ENCODE measurements at regions not wholly inside any gene's neighbourhood (a gene's known extent, or its start where the extent isn't known, plus 50 kb on each side); places are given as distances from the start of the nearest gene placed in this dataset.
A peak's percentile ranks its signal among the peaks of the same experiment; 100 is the strongest.
"Not testable (repeated sequence)": the region's sequence is repeated elsewhere in the genome, so short reads cannot be mapped to it uniquely, and the experiment has no call there.

DNA sequence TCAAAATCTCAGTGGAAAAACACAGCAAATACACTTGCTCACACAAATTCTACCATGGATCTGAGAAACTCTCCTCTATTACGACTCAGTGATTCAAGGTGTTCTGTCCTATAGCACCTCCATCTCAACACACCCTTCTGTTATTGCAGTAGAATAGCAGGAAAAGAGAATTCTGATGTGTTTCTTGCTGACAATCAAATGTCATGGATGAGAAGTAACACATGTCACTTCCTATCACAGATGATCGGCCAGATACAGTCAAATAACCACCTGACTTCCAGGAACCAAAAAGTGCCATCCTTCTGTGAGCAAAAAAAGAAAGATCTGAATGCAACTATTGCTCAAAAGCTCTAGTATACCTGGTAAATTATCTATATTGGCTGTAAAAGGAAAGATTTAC lies 734.2 kb upstream of the GBE1 start:
- no peak for DNase-seq

DNA sequence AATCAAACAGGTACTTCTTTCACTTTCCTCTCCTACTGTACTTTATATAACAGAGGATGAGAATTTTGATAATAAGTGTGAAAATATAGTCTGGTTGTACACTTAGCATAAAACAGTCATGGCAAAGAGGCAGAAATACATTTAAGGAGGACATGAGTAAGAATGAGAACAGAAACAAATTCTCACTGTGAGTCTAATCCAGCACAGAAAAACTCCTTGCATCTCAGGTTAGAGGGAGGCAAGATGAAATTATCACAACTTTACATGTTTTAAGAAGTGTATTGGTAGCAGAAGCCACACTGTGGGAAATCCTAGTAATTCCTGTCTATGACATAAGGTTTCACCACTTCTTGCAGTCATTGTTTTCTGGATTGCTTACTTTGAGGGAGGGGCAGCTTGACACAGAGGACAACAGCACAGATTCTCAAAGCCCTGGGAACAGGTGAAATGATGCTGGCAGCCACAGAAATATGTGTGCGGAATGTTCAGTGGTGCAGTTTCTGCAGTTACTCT lies 733.6 kb upstream of the GBE1 start:
- DNase-seq, result no peak

DNA sequence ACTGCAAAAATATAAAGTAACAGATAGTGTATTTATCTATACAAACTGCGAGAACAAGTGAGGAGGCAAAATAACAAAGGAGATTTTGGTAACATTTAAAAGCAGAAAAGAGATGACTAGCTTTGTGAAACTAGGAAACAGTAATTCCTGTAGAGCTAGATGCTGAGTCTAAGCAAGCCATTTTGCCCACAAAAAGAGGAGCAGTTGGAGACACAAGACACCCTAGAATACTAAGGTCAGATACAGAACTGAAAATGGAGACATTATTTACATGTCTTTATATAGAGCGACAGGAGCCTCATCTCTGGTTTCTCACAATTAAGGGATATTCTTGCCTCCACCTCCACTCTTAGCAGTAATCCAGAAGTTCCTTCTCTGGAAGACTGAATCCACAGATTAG lies 732.4 kb upstream of the GBE1 start:
- no peak for DNase-seq

DNA sequence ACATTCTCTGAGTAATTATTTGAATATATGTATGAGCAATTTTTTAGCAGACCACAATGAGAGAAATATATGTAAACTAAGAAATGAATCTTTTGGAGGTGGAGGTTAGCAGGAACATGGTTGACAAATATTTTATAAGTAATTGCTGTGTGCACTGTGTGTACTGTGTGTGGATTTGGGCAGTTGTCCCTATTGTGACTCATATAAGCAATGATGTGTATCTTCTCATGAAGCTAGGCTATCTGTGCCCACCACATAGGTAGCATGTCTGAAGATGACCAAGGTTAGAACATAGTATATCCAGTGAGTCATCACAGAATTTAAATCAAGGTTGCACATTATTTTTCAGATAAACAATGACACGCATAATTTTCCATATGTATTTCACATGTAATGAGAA lies 713.9 kb upstream of the GBE1 start:
- DNase-seq, result no peak

DNA sequence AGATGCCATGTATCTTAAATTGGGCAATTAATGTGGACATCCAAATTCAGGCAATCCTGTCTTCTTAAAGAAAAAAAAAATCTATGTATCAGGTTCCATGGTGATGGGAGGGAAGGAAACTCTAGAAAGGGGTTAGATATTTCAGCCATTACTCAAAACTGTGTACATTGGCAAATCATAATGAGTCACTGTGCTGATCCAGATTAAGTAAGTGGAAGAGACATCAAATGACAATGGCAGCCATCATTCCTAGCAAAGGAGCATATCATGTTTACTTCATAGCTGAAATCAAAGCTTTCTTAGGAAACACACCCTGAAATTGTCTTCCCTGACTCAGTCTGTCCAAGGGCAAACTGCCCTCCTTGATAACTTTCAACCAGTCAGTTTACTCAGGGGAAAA lies 713.3 kb upstream of the GBE1 start:
- DNase-seq, result no peak

DNA sequence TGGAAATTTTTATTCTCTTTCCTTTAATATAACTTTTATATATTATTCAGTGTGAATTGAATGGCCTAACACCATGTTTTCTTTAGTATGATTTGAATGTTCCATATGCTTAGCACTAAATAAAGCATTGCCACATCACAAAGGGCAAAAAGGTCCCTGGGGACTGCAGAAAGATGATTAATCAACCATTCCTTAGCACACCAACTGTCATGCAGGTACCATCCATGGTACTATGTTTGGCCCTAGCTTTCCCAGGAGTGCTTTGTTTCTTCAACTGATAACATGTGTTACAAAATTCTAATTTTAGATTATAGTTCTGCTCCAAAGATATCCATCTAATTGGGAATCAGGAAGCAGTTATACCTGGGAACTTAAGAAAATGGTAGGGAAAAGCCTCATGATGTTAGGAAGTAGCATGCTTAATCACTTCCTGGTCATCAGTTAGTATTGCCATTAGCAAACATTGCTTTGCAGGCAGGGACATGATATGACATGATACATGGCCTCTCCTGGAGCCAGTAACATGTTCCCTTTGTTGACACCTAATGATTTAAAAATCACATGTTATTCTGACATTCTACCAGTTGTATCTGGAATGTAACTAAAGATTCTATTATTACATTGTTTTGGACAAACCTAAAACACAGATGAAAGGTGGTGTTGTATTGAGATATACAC lies 712.6 kb upstream of the GBE1 start:
- DNase-seq, result no peak

DNA sequence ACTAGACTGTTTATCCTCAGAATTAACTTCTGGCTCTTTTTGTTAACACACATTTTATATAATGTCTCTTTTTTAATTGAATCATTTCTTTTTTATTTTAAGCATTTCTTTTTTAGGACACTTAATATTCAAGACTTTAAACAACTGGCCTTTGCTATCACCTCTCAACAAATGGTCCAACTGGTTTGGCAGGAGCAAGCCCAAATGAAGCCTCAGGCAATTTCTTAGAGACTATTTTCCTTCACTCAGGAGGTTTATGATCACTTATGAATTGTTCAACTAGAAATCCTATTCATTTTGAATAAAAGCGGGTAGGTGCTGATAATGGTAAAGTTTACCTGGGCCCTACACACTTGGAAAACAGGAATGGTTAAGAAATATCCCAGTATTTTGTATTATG lies 705.6 kb upstream of the GBE1 start:
- no peak for DNase-seq

DNA sequence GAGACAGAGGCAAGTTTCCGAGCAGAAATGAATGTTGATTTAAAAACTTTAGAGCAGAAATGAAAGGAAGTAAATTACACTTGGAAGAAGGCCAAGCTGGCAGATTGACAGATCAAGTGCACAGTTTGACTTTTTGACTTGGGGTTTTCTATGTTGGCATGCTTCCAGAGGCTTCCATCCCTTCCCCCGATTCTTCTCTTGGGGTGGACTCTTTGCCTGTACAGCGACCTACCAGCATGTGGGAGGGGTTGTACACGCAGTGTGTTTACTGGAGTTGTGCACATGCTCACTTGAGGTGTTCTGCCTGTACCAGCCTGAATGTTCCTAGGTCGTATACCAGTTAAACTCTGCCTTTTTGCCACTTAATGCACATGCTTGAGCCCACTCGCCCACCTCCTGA lies 701.5 kb upstream of the GBE1 start:
- DNase-seq, result peak; percentile 0

DNA sequence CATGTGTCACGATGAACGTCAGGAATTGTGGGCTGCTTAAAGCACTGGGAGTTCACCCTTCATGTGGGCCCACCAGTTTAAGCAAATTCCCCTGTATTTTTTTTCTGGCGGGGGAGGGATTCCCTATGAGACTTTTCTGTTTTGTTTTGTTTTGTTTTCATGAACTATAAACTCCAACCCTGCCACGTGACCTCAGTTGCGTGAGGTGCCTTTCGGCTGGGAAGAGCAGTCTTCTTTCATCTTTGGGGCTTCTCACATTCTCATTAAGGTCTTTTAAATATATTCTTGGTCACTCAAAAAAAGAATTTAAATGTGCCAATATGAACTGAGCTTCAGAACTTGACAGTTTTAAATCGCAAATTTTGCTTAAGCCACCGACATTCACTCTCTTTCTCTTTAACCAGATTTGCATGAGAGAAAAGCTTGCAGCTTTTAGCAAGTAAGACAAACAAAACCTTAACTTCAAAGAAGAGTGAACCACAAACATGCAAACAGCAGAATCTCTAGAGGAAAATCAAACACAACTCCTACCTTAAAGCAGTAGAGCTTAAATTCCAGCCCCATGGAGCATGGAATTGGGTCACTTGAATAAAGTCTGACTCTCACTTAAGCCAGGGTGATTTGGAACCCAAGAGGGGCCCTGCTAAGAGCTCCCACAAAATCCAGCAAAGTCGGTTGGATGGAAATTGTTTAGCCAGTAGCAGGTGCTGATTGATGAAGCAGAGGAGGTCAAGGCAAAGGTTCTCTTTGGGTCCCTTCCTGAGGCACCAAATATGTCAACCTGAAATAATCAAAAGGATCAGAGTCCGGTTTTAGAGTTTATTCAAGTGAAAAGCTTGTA lies 699.8 kb upstream of the GBE1 start:
- no peak for DNase-seq

DNA sequence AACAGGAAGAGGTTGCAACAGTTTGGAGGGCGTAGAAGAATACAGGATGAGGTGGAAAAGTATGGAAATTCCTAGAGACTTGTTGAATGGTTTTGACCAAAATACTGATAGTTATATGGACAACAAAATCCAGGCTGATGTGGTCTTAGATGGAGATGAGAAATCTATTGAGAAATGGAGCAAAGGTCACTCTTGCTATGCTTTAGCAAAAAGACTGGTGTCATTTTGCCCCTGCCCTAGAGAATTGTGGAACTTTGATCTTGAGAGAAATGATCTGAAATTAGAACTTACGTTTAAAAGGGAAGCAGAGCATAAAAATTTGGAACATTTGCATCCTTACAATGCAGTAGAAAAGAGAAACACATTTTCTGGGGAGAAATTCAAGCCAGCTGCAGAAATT lies 686.9 kb upstream of the GBE1 start:
- no peak for DNase-seq

DNA sequence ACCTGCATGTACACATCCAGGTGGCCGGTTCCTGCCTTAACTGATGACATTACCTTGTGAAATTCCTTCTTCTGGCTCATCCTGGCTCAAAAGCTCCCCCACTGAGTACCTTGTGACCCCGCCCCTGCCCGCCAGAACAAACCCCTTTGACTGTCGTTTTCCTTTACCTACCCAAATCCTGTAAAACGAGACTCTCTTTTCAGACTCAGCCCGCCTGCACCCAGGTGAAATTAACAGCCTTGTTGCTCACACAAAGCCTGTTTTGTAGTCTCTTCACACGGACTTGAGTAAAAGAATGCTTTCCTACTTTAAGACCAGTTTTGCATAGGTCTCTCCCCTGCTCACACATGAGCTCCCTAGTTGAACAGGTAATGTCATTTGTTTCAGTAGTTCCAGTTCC lies 667.4 kb upstream of the GBE1 start:
- not testable (repeated sequence) for DNase-seq

DNA sequence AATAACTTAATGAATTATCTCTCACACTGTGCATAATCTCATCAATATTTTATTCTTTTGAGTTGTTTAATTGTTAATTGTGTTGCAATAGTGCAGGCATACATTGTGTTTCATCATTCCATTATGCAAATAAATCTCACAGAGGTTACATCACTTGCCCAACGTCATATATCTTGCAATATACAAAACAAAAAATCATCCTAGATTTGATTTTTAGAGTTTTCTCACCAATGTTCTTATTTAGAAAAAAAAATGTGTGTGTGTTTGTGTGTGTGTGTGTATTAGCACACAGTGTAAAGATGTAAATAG lies 662.5 kb upstream of the GBE1 start:
- no peak for DNase-seq

DNA sequence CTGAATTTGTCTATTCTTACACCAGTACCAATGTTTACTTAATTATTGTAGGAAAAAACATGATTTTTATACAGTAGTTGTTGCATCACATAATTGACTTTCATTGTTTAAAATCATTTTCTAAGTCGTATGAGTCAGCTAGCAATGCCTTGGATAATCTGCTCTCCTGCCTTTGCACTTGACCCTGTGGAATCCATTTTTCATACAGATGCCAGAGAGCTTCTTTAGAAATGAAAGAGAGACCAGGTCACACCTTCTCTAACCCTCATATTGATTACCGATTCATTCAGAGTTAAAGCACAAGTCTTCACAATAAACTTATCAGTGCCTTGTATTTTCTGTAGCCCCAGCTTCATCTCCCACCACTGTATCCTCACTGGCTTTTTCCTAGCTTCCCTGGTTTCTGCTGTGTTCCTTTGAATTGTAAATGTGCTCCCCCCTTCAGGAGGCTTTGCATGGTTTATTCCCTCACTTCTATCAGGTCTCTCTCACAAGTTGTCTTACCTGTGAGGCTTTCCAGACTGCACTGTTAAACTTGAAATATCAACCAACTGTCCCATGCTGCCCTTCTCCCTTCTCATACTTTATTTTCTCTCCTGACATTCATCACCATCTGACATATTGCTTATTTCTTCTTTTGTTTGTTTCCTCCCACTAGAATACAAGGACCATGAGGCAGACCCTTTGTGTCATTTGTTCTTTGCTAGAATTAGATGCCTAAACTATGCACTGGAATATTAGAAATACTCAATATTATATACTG lies 662.0 kb upstream of the GBE1 start:
- no peak for DNase-seq

DNA sequence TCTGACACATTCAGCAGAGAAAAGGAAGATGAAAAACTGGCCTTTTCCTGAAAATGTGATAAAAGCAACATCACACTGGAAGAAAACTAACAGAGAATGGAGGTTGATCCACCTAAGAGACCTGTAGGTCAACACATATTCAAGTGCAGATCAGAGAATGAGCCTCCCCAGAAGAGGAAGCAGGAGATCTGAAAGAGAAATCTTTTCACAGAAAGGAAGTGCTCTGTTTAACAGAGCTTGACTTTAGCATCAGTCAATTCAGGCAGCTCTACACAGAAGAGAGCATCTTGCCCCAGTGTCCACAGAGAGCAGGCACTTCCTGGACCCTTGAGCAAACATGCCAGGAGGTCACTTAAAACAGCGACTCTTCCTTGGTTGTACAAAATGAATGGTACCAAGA lies 655.4 kb upstream of the GBE1 start:
- no peak for DNase-seq

DNA sequence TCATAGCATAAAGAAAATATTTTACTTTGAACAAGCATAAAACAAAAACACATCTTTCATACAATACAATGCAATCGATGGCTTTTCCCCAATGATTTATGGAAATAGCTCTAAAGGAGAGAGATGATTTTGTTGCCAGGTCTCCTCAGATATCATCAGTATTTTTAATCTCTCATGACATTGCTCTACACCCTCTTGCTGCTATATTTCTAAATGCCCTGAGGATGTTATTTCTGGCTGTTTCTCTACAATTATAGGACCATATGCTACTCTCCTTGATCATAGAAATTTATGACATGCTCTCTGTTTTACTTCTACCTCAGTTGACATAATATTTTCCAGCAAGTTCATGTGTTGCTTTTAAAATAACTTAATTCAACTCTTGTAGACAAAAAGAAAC lies 654.9 kb upstream of the GBE1 start:
- DNase-seq, result no peak

DNA sequence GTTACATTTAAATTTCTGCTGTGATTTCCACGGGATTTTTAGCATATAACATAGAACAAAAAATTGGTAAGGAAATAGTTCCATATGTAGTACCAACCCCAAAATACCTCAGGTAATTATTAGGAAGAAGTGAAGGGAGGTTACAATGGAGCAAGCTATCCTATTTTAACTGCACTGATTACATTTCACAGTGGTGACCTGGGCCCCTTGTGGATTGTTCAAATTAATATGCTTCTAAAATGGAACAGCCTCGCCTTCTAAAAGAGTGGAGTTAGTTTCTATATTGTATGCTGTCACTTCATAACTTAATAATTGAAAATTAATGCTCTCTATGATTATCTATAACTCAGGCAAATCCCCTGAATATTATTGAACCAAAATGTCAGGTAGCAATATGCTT lies 651.7 kb upstream of the GBE1 start:
- DNase-seq, result no peak

DNA sequence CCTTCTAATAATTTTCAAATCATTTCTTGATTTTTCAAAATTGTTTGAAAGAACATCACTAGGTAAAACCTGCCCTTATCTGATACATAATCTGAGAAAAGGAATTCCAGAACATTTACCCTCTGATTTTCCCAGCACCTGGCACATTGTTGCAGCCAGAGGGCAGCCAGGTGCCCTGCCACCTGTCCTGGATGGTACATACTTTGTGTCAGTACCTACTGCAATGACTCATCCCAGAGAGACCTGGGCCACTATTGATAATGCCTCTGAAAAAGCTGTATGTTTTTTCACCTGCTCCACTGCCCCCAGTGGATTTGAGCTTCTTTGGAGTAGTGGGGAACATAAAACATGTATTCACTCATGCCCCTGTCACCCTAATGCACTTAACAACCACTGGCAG lies 648.9 kb upstream of the GBE1 start:
- no peak for DNase-seq

DNA sequence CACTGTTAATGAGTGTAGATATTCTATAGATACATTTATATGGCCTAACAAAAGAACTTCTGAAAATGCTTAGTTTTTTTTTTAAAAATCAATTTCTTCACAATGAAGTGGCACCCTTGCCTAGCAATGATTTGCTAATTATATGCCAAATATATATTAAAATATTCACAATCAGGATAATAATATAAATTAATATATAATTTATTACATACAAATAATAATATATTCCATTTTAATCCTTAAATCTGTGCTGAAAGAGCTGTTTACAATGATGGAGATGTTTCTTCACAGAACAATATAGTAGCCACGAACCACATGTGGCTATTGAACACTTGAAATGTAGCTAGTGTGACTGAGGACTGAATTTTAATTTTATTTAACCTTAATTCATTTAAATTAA lies 648.4 kb upstream of the GBE1 start:
- no peak for DNase-seq

DNA sequence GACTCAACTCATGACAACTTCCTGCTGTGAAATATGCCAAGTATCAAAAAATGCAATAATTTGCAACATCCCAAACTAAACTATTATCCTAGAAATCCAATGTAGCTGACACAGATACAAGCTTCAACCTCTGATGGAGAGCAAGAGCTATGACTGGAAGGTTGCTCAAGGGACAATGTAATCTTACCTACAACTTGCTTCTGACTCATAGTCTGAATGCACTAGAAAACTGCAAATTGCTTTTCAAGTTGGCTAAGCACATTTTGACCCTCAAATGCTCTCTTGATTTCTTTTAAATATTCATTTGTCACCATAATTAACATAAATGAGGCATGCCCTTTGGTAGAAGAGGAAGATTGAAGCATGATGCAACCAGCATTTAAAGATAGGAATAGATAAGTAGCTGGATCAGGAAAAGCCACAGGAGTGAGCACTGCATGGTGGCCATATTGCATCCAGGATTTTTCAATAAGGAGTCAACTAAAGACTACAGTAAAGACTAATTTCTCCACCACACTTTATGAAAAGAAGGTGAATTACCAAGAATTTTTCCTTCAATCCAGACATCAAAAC lies 630.8 kb upstream of the GBE1 start:
- DNase-seq, result no peak

DNA sequence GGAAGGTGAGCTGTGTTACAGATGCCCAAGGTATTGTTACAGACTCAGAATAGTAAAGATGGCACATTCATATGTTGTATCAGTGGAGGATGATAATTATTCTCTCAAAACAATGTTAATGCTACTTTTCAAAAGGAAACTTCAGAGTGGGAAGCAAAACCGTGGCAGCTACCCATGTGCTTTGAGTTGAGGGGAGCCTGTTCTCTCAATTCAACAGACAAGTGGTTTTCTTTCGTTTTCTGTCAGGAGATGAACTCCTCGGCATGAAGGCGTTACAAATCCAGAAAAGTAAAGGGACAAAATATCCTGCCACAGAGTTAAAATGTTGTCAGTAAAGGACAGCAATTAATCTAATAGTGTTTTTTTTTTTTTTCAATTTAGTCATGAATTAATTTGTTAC lies 629.4 kb upstream of the GBE1 start:
- DNase-seq, result no peak

DNA sequence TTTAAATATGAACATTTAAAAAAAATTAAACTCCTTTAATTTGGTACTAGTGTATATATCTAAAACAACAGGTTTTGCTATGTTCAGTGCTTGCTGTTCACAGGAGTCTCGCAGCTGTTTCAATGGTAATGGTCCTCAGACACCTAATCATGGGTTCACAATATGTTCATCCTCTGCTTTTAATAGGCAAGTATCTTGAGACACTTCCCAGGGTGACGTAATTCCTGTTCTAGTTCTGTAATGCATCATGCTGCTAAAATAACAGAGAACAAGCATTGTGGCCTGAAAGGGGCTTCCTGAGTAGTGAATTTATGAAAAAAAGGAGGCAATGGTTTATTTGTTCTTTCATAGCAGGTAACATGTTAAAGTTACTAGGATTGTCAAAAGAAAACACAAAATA lies 625.2 kb upstream of the GBE1 start:
- DNase-seq, result no peak

DNA sequence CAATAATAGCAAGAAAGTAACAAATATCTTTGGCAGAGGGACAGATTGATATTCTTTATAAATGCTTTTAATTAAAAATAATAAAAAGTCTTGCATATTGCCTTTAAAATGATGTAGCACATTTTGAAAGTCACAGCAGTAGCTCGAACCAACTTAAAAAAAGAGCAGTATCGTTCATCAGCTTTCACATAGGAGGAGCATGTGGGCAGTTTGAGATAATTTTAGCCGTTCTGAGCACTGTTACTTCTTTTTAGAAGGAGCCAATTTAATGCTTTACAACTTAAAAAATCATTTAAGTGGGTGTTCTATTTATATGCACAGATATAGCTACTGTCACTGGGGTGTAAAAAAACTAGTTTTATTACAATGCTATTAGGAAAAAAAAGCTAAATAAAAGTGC lies 622.7 kb upstream of the GBE1 start:
- no peak for DNase-seq

DNA sequence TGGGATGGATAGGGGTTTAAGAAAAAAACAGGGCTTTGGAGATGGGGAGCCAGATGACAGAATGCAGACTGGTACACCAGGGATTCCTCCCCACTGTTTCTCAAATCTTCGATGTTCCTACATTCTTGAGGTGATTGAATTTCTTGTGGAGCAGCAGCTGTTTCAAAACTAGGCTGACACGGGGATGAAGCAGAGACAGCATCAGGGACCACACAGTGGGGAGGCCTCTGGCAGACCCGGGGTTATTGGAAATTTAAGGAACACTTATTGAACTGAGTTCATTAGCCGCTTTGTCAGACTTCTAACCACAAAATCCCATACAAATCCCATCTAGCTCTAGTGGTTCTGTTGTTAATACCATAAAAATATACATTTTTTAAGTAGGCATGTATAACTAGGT lies 621.4 kb upstream of the GBE1 start:
- no peak for DNase-seq

DNA sequence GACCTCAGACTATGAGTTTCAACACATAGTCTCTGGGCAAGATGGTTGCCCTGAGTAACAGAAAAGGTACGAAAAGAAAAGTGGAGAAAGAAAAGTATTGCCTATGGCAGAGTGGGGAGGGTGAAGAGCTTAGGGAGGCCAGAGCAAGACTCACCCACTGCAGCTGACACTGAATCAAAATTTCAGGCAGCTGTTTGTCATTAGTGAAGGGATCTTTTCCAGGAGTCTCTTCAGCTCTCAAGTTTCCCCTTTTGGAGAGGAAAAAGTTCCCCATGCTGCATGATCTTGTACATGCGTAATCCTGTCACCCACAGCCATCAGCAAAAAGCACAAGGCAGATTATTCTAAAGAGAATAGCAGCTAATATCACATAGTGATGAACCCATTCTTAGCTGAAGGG lies 616.9 kb upstream of the GBE1 start:
- no peak for DNase-seq

Data from NCI-H2227 treated with DMSO at 0.1 percent for 48 hours (cell line).